ENCODE measurements at regions not wholly inside any gene's neighbourhood (a gene's known extent, or its start where the extent isn't known, plus 50 kb on each side); places are given as distances from the start of the nearest gene placed in this dataset.

DNA sequence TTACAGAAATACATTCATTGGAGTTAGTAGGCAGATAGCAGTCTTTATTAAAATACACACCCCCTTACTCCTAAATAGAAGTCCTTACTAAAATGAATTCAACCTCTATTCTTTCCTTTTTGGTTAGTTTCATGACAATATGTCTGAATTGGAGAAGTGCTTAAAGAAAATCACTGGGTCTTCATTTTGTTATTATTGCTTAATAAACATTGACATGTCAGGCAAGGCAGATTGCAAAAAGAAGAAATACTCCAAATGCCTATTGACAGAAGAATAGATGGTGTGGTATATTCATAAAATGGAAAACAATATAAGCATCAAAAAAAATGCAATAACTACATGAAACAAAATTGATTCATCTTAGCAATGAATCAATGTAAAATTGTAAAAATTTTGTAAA lies 135.5 kb downstream of the TMEM26 start:
- no peak for TF ChIP-seq EZH2 (IDR thresholded peaks at IDR 0.05; ENCODE audit: insufficient read depth, poor library complexity, severe bottlenecking)
- no peak for TF ChIP-seq EZH2phosphoT487 (IDR thresholded peaks at IDR 0.05; ENCODE audit: insufficient read depth, low read depth)
